RWPE1 (cell line): ENCODE measurements at regions not wholly inside any gene's neighbourhood (a gene's known extent, or its start where the extent isn't known, plus 50 kb on each side); places are given as distances from the start of the nearest gene placed in this dataset.

ENCODE experiments used
- CTCF ChIA-PET: fragments of 350-600 bp; sonication (Branson Sonifier 250); formaldehyde crosslinking; extraction: SDS; loops from one replicate; lab custom pipeline; 2021; lab: Yijun Ruan, JAX
- POLR2A ChIA-PET: fragments of 400-600 bp; formaldehyde crosslinking; extraction: SDS; loops from one replicate; lab custom pipeline; 2020; ENCODE audit warnings: antibody characterized with exemption; ENCODE audit not compliant: low non-redundant PET; lab: Yijun Ruan, JAX
- DNase-seq: peaks from one replicate; pipeline ENCODE4 v3.0.0; 2012; ENCODE audit warnings: low spot score
- H3K27ac ChIP-seq: fragments of 450-650 bp; 2 replicates; pipeline ENCODE4 v1.5.1; 2017
- TF ChIP-seq, protein P1 (sequence below): fragments of 450-650 bp; conservative IDR thresholded peaks from 2 replicates; pipeline ENCODE4 v1.5.1; 2017; ENCODE audit warnings: low read depth, mild to moderate bottlenecking

DNA sequence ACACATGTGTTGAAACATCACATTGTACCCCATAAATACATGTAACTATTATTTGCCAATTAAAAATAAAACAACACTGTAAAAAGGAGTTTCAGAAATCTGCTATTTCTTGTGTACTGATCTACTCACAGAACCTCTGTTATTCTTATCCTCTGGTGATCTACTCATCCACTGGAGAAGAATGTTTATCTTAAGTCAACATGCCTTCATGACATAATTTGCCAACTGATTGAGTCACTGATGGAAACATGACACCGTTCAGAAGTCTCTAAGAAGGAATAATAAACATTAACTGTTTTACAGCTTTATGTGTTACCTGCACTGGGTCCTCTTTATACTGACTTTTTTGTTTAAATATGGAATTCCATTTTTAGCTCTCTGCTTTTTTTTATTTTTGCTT, 555.2 kb downstream of the DCDC2C start:
- ChIA-PET POLR2A (no interaction called here), CTCF (no interaction called here)
- TF ChIP-seq, protein P1, sequence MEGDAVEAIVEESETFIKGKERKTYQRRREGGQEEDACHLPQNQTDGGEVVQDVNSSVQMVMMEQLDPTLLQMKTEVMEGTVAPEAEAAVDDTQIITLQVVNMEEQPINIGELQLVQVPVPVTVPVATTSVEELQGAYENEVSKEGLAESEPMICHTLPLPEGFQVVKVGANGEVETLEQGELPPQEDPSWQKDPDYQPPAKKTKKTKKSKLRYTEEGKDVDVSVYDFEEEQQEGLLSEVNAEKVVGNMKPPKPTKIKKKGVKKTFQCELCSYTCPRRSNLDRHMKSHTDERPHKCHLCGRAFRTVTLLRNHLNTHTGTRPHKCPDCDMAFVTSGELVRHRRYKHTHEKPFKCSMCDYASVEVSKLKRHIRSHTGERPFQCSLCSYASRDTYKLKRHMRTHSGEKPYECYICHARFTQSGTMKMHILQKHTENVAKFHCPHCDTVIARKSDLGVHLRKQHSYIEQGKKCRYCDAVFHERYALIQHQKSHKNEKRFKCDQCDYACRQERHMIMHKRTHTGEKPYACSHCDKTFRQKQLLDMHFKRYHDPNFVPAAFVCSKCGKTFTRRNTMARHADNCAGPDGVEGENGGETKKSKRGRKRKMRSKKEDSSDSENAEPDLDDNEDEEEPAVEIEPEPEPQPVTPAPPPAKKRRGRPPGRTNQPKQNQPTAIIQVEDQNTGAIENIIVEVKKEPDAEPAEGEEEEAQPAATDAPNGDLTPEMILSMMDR: no peak
- DNase-seq: no peak
- no peak overlapping the region for H3K27ac ChIP-seq

DNA sequence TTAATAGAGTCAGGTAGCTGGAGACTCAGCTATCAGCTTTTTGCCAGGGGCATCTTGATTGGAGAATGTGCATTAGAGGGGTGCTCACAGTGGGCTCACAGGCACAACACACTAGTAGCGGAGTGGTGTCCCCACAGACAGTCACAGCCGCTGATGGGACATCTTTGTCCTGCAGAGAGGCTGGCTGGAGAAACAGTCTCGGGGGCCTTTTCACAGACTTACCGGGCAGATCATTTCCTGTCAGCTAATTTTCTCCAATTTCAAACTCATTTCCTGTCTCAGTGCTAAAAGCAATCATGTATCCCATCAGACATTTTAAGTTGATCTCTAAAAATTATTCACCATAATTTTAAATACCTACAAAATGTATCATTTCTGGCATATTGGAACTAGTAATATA, 562.6 kb downstream of the DCDC2C start:
- H3K27ac ChIP-seq: no peak overlapping the region
- POLR2A ChIA-PET: no interaction called here
- CTCF ChIA-PET: no interaction called here
- no peak for DNase-seq
- TF ChIP-seq, protein P1: no peak

DNA sequence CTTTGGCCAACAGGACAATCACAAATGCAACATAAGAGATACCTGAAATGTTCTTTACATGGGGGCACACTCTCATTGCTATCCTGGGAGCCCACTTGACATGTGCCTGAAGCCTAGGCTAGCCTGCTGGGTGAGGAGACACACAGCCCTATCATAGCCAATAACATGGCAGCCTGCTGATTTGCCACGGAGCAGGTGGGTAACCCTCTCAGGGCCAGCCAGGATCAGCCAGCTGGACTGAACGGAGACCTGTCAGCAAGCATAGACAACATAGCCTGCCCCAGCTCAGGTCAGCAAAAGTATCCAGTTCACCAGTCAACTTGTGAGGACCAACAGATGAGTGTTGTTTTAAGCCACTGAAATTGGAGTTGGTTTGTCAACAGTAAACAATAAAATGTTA, 566.5 kb downstream of the DCDC2C start:
- TF ChIP-seq, protein P1: no peak
- DNase-seq: no peak
- H3K27ac ChIP-seq: no peak overlapping the region
- POLR2A ChIA-PET: no interaction called here
- CTCF ChIA-PET: no interaction called here

DNA sequence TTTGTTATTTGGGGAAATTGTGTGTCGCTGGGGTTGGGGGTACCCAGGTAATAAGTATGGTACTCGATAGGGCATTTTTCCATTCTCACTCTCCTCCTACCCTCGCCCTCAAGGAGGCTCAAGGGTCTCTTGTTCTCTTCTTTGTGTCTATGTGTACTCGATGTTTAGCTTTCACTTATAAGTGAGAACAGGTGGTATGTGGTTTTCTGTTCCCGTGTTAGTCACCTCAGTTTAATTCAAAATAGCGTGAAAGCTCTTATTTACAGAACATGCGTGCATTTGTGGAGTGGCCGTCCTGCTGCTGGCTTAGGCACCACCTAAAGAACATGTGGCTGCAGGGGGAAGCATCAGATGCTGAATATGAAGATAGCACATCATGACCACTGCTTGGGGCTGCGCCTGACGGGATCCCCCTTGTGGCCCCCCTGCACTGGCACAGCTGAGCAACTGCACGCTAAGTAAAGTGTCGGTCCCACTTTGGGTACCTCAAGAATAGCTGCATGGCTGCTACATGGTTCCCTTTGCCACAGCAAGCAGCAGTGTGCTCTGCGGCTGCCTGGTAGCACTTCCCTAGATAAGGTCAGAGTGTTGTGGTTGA, 569.0 kb downstream of the DCDC2C start:
- DNase-seq: no peak
- TF ChIP-seq, protein P1: no peak
- ChIA-PET POLR2A (no interaction called here), CTCF (no interaction called here)
- H3K27ac ChIP-seq: no peak overlapping the region

DNA sequence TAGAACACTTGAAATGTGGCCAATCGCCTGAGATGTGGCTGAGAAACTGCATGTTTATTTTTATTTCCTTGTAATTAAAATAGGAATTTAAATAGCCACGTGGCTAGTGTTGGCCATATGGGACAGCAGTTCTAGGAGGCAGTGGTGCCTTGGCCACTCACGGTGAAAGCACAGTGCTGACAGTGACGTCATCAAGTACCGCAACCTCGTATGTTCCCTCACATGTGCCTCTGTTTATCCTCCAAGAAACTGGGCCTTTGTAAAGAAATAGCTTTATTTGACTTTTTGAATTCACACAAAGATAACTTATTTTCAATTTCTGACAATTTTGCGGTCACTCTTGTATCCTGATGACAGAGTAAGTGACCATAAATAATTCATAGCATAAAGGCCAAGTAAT, 575.0 kb downstream of the DCDC2C start:
- POLR2A ChIA-PET: no interaction called here
- DNase-seq: no peak
- no peak overlapping the region for H3K27ac ChIP-seq
- TF ChIP-seq, protein P1: no peak
- CTCF ChIA-PET: no interaction called here

DNA sequence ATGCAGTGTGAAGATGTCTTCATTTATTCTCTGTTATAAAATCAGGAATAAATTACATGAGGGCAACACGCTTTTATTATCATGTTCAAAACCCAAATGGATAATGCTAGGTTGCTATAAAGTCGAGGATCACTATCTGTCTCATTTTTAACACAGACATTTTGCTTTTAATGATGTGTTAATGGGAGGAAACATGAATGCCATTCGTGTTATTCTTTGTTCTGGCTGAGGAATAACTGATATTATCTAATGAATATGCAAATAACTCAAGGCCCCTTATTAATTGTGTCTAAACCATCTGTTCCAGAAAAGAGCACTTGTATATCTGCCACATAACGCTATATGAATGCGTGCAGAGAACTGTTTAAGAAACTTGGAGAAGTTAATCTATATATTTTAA, 576.1 kb downstream of the DCDC2C start:
- DNase-seq: no peak
- POLR2A ChIA-PET: no interaction called here
- TF ChIP-seq, protein P1: no peak
- H3K27ac ChIP-seq: no peak overlapping the region
- CTCF ChIA-PET: no interaction called here

DNA sequence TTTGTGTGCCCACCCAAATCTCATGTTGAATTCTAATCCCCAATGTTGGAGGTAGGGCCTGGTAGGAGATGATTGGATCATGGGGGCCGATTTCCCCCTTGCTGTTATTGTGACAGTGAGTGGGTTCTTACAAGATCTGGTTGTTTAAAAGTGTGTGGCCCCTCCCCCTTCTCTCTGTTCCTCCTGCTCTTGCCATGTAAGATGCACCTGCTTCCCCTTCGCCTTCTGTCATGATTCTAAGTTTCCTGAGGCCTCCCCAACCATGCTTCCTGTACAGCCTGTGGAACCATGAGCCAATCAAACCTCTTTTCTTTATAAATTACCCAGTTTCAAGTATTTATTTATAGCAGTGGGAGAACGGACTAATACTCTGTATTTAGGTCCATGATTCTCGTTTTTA, 588.1 kb downstream of the DCDC2C start:
- POLR2A ChIA-PET: no interaction called here
- no peak overlapping the region for H3K27ac ChIP-seq
- TF ChIP-seq, protein P1: no peak
- DNase-seq: no peak
- CTCF ChIA-PET: no interaction called here
